ENCODE measurements at regions not wholly inside any gene's neighbourhood (a gene's known extent, or its start where the extent isn't known, plus 50 kb on each side); places are given as distances from the start of the nearest gene placed in this dataset.

- TF ChIP-seq CTCF (IDR thresholded peaks at IDR 0.05) (no peak), POLR2A (IDR thresholded peaks at IDR 0.05) (no peak), EP300 (IDR thresholded peaks at IDR 0.05) (no peak)
These were observed 149.4 kb downstream of the BRD1 start for GRCh38 chr22:49678137-49678841.

All from tibial nerve (tissue), 4 donors.